Esophagus mucosa (tissue), 1 donor: ENCODE measurements at regions not wholly inside any gene's neighbourhood (a gene's known extent, or its start where the extent isn't known, plus 50 kb on each side); places are given as distances from the start of the nearest gene placed in this dataset.

Experiments
- ATAC-seq: fragments of 200-7000 bp; cut with Tn5 transposase; one replicate; pipeline ENCODE4 v1.9.1; 2020
- donor health status: DM: yes; HTN: yes; CAD: no.

GRCh38 chr12:114921781-114922180 lies 237.8 kb upstream of the TBX3 start:
- ATAC-seq, result no peak

GRCh38 chr12:114920771-114921554 lies 237.0 kb upstream of the TBX3 start:
- ATAC-seq, result no peak

- no peak for ATAC-seq
Observed at GRCh38 chr12:114919479-114919878, 235.5 kb upstream of the TBX3 start.

DNA sequence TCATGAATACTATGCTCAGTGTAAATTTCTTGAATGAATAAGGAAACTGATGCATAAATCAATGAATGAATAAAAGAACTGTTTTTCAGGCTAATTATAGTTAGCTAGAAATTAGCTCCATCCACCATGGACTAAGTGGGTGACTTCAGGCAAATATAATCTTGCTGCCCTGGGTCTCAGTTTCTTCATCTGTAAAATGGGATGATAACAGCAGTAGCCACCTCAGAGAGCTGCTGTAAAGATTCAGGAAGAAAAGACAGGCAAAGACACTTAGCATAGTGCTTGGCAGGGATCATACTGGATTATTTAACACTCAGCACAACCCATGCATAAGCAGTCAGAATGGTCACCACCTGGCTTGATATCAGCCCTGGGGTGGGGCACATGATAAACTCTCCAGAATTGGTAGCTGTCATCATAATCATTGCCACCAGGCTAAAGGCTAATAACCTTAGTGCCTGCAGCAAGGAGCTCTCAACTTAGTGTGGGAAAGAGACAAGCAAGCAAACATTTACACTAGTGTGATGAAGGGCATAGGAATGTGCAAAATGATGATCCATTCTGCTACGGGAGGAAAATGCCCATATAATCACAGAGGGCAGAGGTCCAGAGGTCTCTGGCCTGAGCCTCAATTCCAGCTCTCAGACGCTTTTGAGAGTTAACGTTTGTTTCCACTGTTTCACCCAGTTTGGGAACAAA lies 234.7 kb upstream of the TBX3 start:
- no peak for ATAC-seq

GRCh38 chr12:114917953-114918352 lies 234.0 kb upstream of the TBX3 start:
- ATAC-seq, result no peak

DNA sequence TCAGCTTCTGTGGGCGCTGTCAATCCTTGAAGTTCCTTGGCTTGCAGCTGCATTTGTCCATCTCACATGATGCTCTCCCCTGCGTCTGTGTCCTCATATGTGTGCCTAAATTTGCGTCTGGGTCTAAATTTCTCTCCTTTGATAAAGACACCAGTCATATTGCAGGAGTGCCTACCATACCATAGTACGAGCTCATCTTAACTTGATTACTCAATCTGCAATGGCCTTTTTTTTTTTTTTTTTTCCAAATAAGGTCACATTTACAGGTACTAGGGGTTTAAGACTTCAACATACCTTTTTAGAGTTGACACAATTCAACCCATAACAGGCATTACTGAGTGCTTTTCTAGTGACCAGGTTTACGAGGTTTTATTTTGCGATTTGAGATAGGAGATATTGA lies 233.3 kb upstream of the TBX3 start:
- no peak for ATAC-seq

- no peak for ATAC-seq
Observed at GRCh38 chr12:114916541-114916940, 232.6 kb upstream of the TBX3 start.

DNA sequence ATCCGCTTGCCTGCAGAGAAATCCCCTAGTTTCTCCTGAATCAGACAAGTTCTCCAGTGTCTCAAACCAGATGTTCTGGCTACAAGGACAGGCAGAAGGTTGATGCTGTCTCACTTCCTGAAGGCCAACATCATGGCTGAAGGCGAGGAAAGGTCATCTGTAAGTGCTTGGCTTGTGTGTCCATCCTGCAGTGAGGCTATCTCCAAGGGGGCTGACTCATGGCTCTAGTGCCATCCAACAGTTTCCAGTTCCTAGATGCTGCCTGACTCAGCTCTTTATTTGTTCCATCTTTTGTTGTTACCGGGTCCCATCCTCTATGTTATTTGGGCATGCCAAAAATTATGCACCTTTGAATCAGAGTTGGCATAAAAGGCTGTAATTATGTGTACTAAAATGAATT lies 232.1 kb upstream of the TBX3 start:
- no peak for ATAC-seq

- ATAC-seq, result no peak
Observed at GRCh38 chr12:114913871-114914801, 230.2 kb upstream of the TBX3 start.

- no peak for ATAC-seq
Observed at GRCh38 chr12:114912811-114913210, 228.8 kb upstream of the TBX3 start.

DNA sequence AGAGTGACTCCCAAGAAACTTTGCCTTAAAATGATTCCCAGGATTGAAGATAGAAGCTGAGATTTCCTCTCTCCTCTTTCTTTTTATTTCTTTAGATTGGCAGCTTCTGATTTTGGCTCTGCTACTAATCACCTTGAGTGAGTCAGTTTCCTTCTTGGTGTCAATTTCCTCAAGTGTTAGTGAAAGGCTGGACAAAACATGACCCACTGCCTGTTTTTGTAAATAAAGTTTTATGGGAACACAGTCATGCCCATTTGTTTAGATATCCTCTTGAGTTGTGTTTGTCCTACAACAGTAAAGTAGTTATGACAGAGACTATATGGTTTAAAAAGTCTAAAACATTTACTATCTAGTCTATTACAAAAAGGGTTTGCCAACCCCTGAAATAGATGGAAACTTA lies 227.2 kb upstream of the TBX3 start:
- ATAC-seq, result no peak

- ATAC-seq, result peak; percentile 13
Observed at GRCh38 chr12:114904254-114905003, 220.5 kb upstream of the TBX3 start.

DNA sequence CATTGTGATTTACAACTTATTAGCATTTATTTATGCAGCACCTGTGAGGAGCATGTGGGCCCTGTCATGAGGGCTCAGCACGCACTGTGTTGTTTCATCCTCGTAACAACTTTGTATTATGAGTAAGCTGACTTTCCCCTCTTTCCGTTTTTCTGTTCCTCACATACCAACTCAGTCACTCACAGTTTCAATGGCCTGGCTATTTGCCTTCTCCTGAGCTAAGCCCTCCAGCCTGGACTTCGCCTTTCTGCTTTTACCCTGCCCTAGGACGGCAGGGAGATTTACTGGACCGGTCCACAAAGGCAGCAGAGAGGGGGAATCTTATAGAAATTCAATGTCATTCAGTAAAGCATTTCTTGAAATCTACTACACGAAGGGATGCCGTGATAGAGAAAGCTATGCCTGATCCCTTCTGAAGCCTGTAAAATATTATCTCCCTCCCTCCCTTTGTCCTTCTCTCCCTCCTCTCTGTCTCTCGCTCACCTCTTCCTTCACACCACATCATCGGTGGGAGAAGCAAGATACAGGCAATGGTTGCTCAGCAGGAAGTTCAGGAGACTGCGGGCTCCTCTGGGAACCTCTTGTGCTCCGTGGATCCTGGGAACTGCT lies 219.2 kb upstream of the TBX3 start:
- no peak for ATAC-seq

- ATAC-seq, result no peak
Observed at GRCh38 chr12:114902665-114903064, 218.7 kb upstream of the TBX3 start.

DNA sequence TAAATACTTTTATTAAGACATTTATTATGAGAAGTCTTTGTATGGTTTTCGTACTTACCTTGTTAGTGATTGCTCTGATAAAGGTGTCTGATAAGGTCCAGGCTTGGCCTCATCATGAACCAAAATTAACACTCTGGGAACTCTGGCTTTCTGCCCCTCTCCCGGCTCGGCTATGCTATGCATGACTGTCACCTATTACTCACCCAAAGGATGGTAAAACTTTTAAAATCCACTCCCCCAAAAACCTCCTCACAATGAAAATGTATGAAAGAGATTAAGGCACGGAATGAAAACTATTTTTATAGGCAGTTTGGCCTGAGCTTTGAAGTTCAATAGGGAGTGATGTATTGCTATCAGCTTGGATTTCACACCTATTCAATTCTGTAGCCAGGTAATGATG lies 217.3 kb upstream of the TBX3 start:
- no peak for ATAC-seq

- ATAC-seq, result no peak
Observed at GRCh38 chr12:114898159-114898558, 214.2 kb upstream of the TBX3 start.

DNA sequence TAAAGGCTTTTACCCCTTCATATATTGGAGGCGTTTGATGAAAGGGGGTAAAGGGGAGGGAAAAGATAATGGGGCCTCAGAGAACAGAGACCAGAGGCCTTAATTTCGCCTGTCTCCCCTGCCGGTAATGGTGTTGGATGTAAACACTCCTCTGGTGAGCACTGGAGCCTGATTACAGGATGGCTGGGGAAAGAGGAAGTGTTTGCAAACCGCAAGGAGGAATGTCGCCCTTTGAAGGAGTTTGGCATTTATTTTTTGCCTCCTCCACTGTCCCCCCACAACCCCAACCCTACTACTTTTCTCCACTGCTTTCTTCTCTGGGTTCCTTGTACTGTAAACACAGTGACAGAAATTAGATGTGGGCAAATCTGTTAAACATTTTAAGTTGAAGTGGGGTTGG lies 211.9 kb upstream of the TBX3 start:
- ATAC-seq, result no peak

DNA sequence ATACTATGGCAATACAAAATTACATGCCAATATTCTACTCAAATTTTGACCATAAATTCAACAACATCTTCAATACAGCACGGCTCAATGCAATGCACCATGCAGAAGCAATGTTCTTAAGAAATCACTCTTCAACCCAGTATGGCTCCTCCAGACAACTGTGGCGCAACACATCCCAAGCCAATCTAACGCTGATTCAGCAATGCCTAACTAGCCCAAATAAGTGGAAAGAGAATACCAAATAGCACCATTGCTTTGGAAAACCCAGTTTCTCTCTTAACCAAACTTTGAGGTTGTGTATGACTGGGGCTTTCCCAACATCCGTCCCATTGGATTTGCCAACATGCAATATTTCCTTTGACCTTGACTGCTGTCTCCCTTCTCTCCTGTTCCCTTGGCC lies 211.1 kb upstream of the TBX3 start:
- ATAC-seq, result no peak

GRCh38 chr12:114894076-114894475 lies 210.1 kb upstream of the TBX3 start:
- no peak for ATAC-seq

GRCh38 chr12:114888928-114889584 lies 205.1 kb upstream of the TBX3 start:
- no peak for ATAC-seq

DNA sequence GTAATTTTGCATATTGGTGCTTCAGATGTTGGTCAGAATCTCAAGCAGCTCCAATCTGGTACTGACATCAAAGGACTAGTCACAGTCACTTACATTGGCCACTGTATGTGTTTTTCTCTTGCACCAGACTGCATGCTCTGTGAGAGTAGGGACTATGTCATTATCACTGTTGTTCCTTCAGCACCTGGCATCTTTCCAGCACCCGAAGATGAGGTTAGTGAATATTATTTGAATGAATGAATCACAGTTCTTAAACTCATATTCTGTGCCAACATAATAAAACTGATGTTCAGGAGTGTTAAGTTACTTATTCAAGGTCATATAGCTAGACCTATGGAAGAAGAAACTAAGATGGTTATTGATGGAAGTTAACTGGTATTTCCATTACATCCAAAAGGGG lies 204.5 kb upstream of the TBX3 start:
- ATAC-seq, result no peak

GRCh38 chr12:114885501-114885900 lies 201.5 kb upstream of the TBX3 start:
- no peak for ATAC-seq
